GDM1 (cell line): ENCODE measurements at regions not wholly inside any gene's neighbourhood (a gene's known extent, or its start where the extent isn't known, plus 50 kb on each side); places are given as distances from the start of the nearest gene placed in this dataset.
"Not testable (repeated sequence)": the region's sequence is repeated elsewhere in the genome, so short reads cannot be mapped to it uniquely, and the experiment has no call there.

Source experiments
- DNase-seq: peaks from one replicate; lab custom pipeline; 2025; lab: John Stamatoyannopoulos, UW

DNA sequence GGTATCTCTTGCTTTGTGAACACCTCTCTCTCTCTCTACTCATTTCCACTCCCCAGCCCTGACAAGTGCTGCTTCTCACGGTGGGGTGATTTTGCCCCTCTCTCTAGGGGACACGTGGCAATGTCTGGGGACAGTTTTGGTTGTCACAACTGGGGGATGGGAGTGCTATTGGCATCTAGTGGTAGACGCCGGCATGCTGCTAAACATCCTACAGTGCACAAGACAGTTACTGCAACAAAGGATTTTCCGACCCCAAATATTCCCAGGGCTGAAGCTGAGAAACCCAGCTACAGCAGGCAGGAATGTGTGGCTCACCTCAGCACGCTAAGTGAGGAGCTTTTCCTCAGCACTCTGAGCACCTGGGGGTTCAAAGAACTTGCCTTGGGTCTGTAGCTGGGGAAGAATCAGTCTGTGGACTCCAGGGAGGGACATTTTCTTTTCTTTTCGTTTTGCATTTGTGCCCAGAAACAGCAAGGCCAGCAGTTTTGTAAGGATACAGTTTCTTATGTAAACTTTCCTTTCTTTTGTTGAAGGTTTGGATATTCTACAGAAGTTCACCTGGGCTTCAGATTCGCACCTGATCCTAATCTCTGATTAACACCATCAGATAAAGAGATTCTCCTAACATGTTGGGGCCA is 246.9 kb upstream of the ZFP64 start:
- no peak for DNase-seq

GRCh38 chr20:52434453-52434852 is 242.9 kb upstream of the ZFP64 start:
- no peak for DNase-seq

GRCh38 chr20:52434041-52434425 is 242.5 kb upstream of the ZFP64 start:
- no peak for DNase-seq

DNA sequence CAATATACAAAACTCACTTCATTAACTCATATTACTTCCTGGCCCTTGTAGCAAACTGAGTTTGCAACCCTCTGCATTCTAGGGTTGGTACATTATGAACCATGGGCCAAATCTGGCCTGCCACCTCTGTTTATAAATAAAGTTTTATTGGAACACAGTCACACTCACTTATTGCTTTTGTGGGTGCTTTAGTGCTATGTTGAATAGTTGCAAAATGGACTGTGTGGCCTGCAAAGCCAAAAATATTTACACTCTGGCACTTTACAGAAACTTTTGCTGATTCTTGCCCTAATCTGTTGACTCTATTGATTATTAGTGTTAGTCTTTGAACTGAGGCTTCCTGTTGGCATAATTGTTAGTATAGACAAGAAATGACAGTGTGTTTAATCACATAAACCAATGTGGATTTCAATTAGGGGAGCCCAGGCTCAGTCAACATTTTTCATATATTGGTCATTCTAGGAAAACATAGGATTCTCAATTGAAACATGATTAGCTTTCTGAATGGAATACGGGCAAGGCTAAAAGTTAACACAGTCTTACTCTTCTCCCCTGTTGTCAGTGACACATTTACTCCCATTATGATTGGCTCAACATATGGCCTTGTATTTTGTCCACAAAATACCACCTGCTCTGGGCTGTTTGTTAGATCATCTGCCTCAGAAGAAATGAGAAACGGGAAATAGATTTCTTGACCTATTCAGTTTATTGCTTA is 241.9 kb upstream of the ZFP64 start:
- DNase-seq, result no peak

GRCh38 chr20:52432740-52433139 is 241.2 kb upstream of the ZFP64 start:
- DNase-seq, result no peak

GRCh38 chr20:52429029-52429428 is 237.4 kb upstream of the ZFP64 start:
- DNase-seq, result no peak

DNA sequence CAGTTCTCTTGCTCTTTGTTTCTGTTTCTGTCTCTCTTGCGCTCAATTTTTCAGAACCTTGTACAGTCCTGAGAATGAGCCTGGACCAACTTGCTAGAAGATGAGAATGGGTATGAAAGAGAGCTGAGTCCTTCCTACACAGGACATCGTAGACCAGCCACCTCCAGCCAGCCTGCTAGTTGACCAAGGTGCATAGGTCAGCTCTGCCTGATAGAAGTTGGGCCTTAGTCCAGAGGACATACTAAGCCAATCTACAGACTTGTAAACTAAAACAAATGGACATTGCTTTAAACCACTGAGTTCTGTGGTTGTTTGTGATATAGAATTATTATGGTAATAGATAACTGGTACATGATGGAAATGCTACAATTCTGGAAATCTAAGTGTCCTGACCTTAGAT is 236.4 kb upstream of the ZFP64 start:
- no peak for DNase-seq

GRCh38 chr20:52426856-52427255 is 235.3 kb upstream of the ZFP64 start:
- no peak for DNase-seq

- no peak for DNase-seq
Measured at GRCh38 chr20:52425701-52426100, 234.1 kb upstream of the ZFP64 start.

GRCh38 chr20:52425253-52425652 is 233.7 kb upstream of the ZFP64 start:
- DNase-seq, result no peak

DNA sequence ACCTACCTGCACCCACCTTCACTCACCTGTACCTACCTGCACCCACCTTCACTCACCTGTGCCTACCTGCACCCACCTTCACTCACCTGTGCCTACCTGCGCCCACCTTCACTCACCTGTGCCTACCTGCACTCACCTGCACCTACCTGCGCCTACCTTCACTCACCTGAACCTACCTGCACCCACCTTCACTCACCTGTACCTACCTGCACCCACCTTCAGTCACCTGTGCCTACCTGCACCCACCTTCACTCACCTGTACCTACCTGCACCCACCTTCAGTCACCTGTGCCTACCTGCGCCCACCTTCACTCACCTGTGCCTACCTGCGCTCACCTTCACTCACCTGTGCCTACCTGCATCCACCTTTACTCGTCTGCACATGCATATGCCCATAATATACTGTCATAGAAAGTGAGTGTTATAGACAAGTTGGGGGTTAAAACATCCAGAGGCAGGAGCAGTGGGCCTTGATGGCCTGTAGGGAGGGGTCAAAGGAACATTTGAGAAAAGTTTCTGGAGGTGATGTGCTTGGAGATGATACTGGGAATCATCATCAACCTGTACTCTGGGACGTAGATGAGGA is 232.9 kb upstream of the ZFP64 start:
- DNase-seq, result not testable (repeated sequence)

DNA sequence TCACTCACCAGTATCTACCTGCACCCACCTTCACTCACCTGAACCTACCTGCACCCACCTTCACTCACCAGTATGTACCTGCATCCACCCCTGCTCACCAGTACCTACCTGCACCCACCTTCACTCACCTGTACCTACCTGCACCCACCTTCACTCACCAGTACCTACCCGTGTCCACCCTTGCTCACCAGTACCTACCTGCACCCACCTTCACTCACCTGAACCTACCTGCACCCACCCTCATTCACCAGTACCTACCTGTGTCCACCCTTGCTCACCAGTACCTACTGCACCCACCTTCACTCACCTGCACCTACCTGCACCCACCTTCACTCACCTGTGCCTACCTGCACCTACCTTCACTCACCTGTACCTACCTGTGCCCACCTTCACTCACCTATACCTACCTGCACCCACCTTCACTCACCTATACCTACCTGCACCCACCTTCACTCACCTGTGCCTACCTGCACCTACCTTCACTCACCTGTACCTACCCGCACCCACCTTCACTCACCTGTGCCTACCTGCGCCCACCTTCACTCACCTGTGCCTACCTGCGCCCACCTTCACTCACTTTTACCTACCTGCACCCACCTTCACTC is 232.1 kb upstream of the ZFP64 start:
- DNase-seq, result not testable (repeated sequence)

- no peak for DNase-seq
Measured at GRCh38 chr20:52422574-52423336, 231.2 kb upstream of the ZFP64 start.

DNA sequence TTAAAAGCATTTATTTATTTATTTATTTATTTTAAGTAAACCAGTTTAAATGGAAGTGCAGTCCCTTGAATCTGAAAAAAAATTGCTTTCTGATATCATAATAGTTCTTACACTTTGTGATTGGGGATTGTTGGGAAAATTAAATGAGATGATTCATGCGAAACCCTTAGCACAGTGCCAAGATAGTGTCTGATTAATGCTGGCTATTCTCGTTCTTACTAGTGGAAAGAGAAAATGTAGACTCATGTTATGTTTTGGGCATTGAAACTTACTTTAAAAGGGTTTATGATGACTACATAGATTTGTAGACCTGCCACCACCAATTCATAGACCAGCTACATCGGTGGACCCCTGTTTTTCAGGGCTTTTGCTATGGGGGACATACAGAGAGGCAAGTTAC is 229.2 kb upstream of the ZFP64 start:
- DNase-seq, result no peak

DNA sequence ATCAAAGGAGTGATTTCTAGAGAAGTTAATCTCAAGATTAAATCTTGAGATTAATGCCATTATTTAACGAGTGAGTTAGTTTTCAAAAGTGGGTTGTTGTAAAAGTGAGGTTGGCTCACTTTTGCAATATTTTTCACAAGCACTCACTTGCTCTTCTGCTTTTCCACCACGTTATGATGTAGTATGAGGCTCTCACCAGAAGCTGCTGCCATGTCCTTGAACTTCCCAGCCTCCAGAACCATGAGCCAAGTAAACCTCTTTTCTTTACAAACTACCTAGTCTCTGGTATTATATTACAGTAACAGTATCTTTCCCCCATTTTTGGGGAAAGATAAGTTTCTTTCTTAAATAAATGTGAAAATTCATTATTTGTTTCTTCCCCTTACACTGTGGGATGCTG is 227.6 kb upstream of the ZFP64 start:
- DNase-seq, result no peak

- no peak for DNase-seq
Measured at GRCh38 chr20:52416953-52417352, 225.4 kb upstream of the ZFP64 start.

DNA sequence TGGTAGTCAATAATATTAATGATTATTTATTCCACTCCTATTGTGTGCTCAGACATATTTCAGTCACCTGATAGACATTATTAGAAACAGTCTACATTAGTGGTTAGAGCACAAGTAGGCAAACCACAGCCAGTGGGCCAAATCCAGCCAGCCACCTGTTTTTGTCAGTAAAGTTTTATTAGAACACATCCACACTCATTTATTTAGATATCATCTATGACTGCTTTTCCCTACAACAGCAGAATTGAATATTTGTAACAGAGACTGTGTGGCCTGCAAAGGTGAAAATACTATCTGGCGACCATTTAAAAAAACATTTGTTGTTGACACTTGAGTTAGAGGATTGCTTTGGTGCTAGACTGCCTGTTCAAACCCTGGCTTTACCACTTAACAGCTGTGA is 220.0 kb upstream of the ZFP64 start:
- no peak for DNase-seq

DNA sequence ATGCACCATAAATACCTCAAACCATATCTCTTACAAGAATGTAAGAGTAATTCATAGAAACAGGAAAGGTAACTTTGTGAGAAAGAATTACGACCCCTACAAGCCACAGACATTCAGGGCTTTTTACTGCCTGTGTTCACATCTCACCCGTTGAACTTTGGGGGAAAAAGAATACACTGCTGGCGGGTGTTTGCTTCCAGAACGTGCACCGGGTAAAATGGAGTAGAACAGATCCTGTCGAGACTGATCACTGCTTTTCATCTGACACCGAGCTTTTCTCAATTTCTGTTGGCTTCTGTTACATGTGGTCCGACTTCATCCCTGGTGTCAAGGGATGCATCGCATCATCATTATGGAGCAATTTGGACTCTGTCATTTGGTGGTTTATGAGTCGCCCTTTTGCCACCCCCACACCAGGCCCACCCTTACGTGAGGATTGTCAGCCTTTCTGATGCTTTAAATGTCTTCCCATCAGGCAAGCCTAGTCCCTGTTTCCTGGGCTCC is 219.2 kb upstream of the ZFP64 start:
- no peak for DNase-seq

- DNase-seq, result no peak
Measured at GRCh38 chr20:52410182-52410647, 218.6 kb upstream of the ZFP64 start.

GRCh38 chr20:52405986-52406385 is 214.4 kb upstream of the ZFP64 start:
- DNase-seq, result no peak

GRCh38 chr20:52405417-52405816 is 213.8 kb upstream of the ZFP64 start:
- no peak for DNase-seq

- DNase-seq, result no peak
Measured at GRCh38 chr20:52404671-52405070, 213.1 kb upstream of the ZFP64 start.
